D341Med (cell line): ENCODE measurements at regions not wholly inside any gene's neighbourhood (a gene's known extent, or its start where the extent isn't known, plus 50 kb on each side); places are given as distances from the start of the nearest gene placed in this dataset.
A peak's percentile ranks its signal among the peaks of the same experiment; 100 is the strongest.

ENCODE experiments used
- DNase-seq: peaks from one replicate; pipeline ENCODE4 v3.0.0; 2012; ENCODE audit warnings: low spot score

GRCh38 chr1:222038971-222039370, 297.1 kb upstream of the DUSP10 start:
- DNase-seq = no peak

DNA sequence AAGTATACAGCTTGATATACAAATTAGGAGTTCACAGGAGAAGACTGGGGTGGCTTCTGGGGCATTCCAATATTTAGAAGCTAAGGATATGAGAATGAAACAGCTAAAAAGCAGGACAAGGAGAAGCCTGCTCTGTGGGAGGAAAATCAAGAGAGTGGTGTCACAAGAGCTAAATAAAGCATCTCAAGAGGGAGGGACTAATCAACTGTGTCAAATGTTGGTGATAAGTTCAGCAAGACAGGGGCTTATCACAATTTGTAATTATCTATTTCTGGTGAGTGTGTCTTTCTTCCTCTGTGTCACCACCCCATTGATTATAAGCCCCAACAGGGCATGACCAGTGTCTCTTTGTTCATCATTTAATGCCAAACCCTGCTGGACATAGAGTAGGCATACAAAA, 295.8 kb upstream of the DUSP10 start:
- DNase-seq = no peak

GRCh38 chr1:222034790-222035189, 292.9 kb upstream of the DUSP10 start:
- DNase-seq = no peak

DNA sequence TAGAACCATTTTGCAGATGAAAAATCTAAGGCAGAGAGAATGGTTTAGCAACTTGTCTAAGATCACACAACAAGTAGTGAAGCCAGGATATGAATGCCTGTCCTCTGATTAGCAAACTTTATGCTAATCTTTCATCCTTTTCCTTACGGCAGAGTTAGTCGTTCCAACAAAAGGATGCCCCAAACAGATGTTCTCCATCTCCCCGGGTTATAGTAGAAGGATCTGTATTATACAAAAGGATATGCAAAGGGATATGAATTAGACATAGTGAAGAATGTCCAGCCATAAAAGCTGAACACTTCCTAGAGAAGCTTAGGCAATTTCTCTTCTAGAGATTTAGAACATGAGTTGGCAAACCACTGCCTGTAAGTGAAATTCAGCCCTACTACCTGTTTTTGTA, 291.6 kb upstream of the DUSP10 start:
- no peak for DNase-seq

GRCh38 chr1:222031318-222031717, 289.4 kb upstream of the DUSP10 start:
- DNase-seq = no peak

DNA sequence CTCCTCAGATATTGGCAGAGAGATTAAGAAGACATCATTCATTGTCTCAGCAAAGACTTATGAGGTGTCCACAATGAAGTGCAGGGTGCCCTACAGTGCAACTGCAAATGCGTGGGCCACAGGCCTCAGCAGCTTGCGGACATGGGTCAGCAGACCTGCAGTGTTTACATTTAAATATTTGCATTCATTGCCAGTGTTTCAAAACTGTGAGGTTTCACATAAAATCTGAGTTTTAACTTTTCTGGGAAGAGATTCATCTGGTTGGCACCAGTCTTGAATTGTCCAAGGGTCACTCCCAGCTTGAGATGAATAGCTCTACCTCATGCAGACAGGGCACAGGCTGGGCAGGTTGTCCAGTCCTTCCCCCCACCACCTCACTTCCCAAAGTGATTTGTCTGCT, 286.8 kb upstream of the DUSP10 start:
- DNase-seq = no peak

- DNase-seq = peak; percentile 69
Observed at GRCh38 chr1:222028116-222028515, 286.2 kb upstream of the DUSP10 start.

DNA sequence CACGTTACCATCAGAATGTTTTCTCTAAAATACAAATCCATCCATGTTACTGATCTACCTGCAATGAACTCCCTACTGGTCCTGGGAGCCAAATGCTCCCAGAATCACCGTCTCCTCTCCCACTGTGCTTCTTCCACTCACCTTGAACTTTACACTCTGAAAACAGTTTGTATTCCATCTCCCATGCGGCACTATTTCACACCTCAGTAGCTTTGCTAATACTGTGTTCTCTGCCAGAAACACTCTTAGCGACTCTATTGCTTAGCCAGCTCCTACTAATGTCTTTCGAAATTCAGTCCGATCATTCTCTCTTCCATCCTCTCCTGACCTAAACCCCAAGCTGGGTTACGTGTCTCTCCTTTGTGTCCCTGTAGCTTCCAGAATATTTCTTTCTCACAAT, 284.4 kb upstream of the DUSP10 start:
- no peak for DNase-seq

GRCh38 chr1:222023025-222023424, 281.1 kb upstream of the DUSP10 start:
- DNase-seq = no peak

GRCh38 chr1:222021129-222021528, 279.2 kb upstream of the DUSP10 start:
- no peak for DNase-seq

GRCh38 chr1:222020553-222020952, 278.7 kb upstream of the DUSP10 start:
- no peak for DNase-seq

GRCh38 chr1:222019029-222019428, 277.1 kb upstream of the DUSP10 start:
- no peak for DNase-seq

- DNase-seq = peak; percentile 57
Observed at GRCh38 chr1:222018041-222018440, 276.2 kb upstream of the DUSP10 start.

DNA sequence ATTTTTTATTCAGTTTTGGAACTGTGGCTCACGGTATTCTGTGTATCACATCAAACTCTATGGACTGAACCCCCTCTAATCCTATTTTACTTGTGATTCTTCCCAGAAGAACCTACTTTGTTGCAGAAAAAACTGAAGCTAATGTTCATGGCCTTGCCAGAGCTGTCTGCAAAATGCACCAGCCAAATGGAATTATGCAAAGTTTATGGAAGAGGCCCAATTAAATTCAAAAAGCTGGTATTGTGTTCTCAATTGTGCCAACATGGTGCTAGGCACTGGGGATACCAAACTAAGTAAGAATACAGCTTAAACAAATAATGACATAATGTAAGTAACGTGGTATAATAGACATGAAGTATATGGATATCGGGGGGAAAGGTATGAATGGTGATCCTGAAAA, 273.8 kb upstream of the DUSP10 start:
- no peak for DNase-seq

DNA sequence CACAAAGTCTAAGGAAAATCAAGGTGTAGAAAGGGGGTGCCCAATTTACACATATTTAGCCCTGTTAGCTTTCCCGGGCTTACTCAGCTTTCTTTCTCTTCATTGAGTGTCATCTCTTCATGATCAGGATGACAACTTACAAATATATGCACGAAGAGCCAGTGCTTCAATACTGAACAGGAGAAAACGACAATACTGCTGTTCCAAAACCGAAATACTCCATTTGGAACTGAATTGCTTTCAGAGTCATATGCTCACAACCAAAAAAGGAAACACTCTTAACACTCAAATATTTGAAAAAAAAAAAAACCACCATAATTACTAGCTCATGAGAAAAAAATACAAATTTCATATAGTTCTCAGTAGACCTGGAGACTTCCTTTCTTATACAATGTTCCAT, 272.1 kb upstream of the DUSP10 start:
- no peak for DNase-seq

GRCh38 chr1:222012816-222013215, 270.9 kb upstream of the DUSP10 start:
- no peak for DNase-seq

DNA sequence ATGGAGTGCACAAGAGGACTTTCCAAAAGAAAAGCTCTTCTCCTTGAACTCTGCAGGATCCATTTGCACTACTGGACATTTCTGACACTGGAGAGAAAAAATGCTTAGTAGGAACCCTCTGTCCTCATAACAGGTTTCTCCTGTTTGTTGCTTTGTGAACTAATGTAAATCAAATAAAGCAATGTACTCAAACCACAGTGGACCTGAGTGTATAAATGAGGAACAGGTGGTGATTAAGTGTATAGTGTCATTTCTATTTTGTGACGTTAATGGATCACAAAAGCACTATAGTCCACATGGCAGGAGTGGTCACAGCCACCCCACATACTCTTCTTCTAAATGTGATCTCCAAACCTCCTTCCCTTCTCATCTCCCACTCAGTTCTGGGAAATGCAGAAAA, 268.4 kb upstream of the DUSP10 start:
- DNase-seq = no peak

DNA sequence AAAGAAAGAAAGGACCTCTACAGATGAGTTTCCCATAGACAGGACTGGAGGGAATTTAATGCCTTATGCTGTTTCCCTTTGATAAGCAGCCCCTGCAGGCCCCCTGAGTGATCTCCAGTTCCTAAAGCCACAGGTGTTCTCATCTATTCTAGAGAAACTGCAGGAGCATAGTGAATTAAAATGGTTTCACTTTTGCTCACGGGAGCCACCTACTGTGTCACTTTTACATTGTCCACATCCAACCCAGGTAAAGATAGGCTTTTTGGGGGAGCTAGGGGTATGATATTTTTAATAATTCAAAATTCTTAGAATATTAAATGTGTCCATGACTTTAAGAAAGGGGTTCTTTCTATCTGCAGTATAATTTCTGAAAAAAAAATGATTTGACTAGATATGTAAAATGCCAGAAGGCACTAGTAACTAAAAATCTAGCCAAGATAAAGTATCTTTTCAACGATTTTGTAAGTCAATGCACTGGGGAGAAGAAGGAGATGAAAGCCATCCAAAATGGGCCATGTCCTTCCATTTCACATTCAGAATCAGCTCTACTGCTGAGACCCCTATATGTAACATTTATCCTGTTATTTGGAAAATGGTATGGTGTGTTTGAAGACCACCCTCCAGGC, 267.3 kb upstream of the DUSP10 start:
- no peak for DNase-seq

- no peak for DNase-seq
Observed at GRCh38 chr1:222006715-222007114, 264.8 kb upstream of the DUSP10 start.

GRCh38 chr1:222004784-222005183, 262.9 kb upstream of the DUSP10 start:
- no peak for DNase-seq

DNA sequence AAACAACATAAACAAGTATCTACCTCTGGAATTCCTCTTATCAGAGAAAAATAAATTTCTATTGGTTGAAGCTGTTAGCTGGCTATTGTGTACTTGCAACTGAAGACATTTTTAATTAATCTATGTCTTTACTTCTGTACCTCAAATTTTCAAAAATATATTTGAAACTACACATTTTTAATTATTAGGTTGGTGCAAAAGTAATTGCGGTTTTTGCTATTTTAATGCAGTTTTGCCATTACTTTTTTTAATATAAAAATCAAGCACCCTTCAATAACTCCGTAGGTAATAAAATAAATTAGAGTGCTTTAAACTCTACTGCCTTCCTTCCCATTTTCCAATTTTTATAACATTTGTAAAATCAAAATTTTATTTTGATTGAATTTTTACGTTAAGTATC, 262.1 kb upstream of the DUSP10 start:
- no peak for DNase-seq

DNA sequence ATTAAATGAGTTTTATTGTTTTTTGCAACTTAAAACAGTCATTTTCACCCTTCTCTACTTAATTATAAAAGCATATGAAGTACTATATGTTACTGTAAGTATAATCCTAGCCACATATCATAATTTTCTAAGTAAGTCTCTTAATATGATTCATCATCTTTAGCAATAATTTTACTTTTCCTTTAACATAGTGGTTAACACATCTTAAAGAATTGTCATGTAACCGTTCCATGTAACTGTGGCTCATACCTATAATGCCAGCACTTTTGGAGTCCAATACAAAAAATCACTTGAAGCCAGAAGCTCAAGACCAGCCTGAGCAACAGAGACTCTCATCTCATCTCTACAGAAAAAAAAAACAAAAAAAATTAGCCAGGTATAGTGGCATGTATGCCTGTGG, 260.6 kb upstream of the DUSP10 start:
- DNase-seq = no peak

- no peak for DNase-seq
Observed at GRCh38 chr1:222000131-222000530, 258.2 kb upstream of the DUSP10 start.

DNA sequence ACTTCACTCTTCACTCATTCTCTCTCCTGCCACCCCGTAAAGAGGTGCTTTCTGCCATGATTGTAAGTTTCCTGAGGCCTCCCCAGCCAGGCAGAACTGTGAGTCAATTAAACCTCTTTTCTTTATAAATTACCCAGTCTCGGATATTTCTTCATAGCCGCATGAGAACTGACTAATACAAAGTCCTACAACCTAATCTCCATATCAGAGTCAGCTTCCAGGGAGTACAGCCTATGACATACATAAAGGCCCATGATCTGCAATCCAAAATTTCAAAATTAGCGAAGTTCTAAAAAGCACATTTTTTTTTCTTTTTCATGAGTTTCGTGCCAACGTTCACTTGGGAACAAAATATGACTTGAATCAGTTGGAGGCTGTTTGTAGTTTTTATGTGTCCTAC, 256.9 kb upstream of the DUSP10 start:
- DNase-seq = no peak

DNA sequence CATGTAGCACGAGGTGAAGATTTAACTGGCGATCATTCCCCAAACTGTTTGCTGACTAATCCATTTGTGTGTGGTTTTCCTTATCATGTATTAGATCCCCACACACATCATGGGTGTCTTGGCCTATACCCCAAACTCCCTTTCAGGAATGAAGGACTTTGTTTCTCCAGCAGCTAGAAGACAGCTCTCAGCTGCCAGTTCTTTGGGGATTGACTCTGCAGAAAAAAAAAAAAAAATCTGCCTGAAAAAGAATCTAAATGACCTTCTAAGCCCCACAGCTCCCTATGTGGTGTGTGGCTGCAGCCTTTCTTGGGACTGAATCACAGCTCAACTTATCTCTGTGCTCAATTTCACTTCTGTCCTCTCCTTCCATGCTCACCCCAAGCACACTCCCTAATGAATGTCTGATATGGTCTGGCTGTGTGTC, 256.3 kb upstream of the DUSP10 start:
- DNase-seq = no peak
